GM23248 (cell line): ENCODE measurements at regions not wholly inside any gene's neighbourhood (a gene's known extent, or its start where the extent isn't known, plus 50 kb on each side); places are given as distances from the start of the nearest gene placed in this dataset.

Experiments used
- EZH2 ChIP-seq: fragments of 200-600 bp; sonication (generic); IDR thresholded peaks from 2 replicates; pipeline ENCODE4 v1.6.1; 2018; ENCODE audit warnings: antibody characterized with exemption, mild to moderate bottlenecking; ENCODE audit not compliant: insufficient read depth, poor library complexity, severe bottlenecking
- EZH2phosphoT487 ChIP-seq: fragments of 200-600 bp; sonication (generic); IDR thresholded peaks from 2 replicates; pipeline ENCODE4 v1.6.1; 2018; ENCODE audit warnings: antibody characterized with exemption, moderate library complexity, mild to moderate bottlenecking, low read depth; ENCODE audit not compliant: insufficient read depth

DNA sequence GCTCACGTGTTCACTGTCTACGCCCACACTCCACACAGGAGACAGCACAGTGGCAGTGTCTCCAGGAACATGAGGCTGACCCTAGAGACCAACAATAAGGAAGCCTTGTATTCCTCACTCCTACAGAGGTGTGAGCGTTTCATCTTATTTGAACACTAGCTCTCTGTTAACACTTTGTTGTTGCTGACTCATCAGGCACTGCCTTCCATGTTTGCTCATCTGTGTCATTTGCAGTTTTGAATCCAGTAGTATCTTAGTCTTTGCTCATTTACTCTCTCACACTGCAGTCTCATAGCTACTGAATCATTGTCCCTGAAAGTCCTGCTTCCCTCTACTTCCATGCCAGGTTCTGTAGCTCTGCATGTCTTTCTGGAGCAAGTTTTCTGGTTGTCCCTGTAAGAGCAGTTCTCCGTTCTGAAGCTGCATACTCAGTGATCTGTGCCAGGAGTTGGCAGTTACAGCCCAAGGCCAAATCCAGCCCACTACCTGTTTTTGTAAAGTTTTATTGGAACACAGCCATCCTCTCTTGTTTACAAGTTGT lies 80.3 kb upstream of the DCLK2 start:
- no peak for TF ChIP-seq EZH2
- no peak for TF ChIP-seq EZH2phosphoT487
